ENCODE measurements at regions not wholly inside any gene's neighbourhood (a gene's known extent, or its start where the extent isn't known, plus 50 kb on each side); places are given as distances from the start of the nearest gene placed in this dataset.

DNA sequence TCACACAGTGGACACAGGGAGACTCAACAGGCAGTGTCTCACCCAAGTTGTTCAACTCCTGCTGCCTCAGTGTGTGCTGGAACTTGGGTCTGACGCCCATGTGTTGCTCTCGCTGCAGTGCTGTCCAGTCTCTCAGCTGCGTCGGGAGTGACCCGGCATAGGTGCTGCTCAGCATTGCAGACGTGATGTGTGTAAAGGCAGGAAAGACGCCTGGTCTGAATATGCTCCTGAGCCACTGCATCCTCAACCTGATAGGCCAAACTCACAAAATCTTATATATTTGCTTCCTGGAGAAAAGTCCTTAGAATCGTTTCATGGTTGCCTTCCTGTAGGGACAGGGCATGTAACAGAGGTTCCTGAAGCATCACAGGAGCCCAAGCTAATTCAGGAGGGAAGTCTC lies 152.9 kb downstream of the INSIG2 start:
- DNase-seq, result no peak
- H3K27ac ChIP-seq (ENCODE audit: insufficient read depth, low read length, poor library complexity, severe bottlenecking), result no peak overlapping the region
- no peak for ATAC-seq (ENCODE audit: low read depth in 2 of 2)
- H3K4me1 Mint-ChIP-seq, result no peaks in the 10 kb centered on the region
- no peak overlapping the region for H3K27ac Mint-ChIP-seq
- peaks cover 0 to 9% (median 1%) of the 10 kb centered on the region in 7 donors for H3K9me3 Mint-ChIP-seq
- peaks cover 13% of the 10 kb centered on the region for H3K27me3 Mint-ChIP-seq
- H3K4me3 Mint-ChIP-seq, result no peak overlapping the region
- H3K36me3 Mint-ChIP-seq, result no peaks in the 10 kb centered on the region
- no peaks in the 10 kb centered on the region for H3K27me3 ChIP-seq (ENCODE audit: control insufficient read depth, insufficient read depth, low read length)
- H3K36me3 ChIP-seq (ENCODE audit: control insufficient read depth, insufficient read depth, low read length), result no peaks in the 10 kb centered on the region
- peaks cover 0 to 8% of the 10 kb centered on the region in 2 experiments for H3K9me3 ChIP-seq (ENCODE audit: control insufficient read depth in 2 of 2, low read length in 2 of 2)
- no peaks in the 10 kb centered on the region for H3K4me1 ChIP-seq (ENCODE audit: control insufficient read depth, insufficient read depth, low read length, poor library complexity, severe bottlenecking)
- H3K4me3 ChIP-seq (ENCODE audit: low read depth, low read length), result no peak overlapping the region

GRCh38 chr2:118240276-118240675 lies 152.0 kb downstream of the INSIG2 start:
- Histone ChIP-seq H3K27me3 (ENCODE audit: control insufficient read depth, insufficient read depth, low read length) (no peaks in the 10 kb centered on the region), H3K4me1 (ENCODE audit: control insufficient read depth, insufficient read depth, low read length, poor library complexity, severe bottlenecking) (no peaks in the 10 kb centered on the region), H3K36me3 (ENCODE audit: control insufficient read depth, insufficient read depth, low read length) (no peaks in the 10 kb centered on the region), H3K4me3 (ENCODE audit: low read depth, low read length) (no peak overlapping the region), H3K27ac (ENCODE audit: insufficient read depth, low read length, poor library complexity, severe bottlenecking) (no peak overlapping the region), H3K9me3 (ENCODE audit: control insufficient read depth in 2 of 2, low read length in 2 of 2) (peaks cover 0 to 8% of the 10 kb centered on the region in 2 experiments)
- Mint-ChIP-seq H3K36me3 (no peaks in the 10 kb centered on the region), H3K4me3 (no peak overlapping the region), H3K27me3 (peaks cover 9% of the 10 kb centered on the region), H3K9me3 (peaks cover 0 to 9% (median 1%) of the 10 kb centered on the region in 7 donors), H3K27ac (no peak overlapping the region), H3K4me1 (no peaks in the 10 kb centered on the region)
- DNase-seq (no peak), ATAC-seq (ENCODE audit: low read depth in 2 of 2) (no peak)

- H3K4me1 Mint-ChIP-seq, result no peaks in the 10 kb centered on the region
- no peak for ATAC-seq (ENCODE audit: low read depth in 2 of 2)
- DNase-seq, result no peak
- peaks cover 0 to 9% (median 1%) of the 10 kb centered on the region in 7 donors for H3K9me3 Mint-ChIP-seq
- H3K36me3 Mint-ChIP-seq, result no peaks in the 10 kb centered on the region
- peaks cover 9% of the 10 kb centered on the region for H3K27me3 Mint-ChIP-seq
- no peak overlapping the region for H3K4me3 ChIP-seq (ENCODE audit: low read depth, low read length)
- no peaks in the 10 kb centered on the region for H3K27me3 ChIP-seq (ENCODE audit: control insufficient read depth, insufficient read depth, low read length)
- H3K4me3 Mint-ChIP-seq, result no peak overlapping the region
- H3K27ac ChIP-seq (ENCODE audit: insufficient read depth, low read length, poor library complexity, severe bottlenecking), result no peak overlapping the region
- H3K9me3 ChIP-seq (ENCODE audit: control insufficient read depth in 2 of 2, low read length in 2 of 2), result peaks cover 0 to 8% of the 10 kb centered on the region in 2 experiments
- H3K27ac Mint-ChIP-seq, result no peak overlapping the region
- no peaks in the 10 kb centered on the region for H3K4me1 ChIP-seq (ENCODE audit: control insufficient read depth, insufficient read depth, low read length, poor library complexity, severe bottlenecking)
- H3K36me3 ChIP-seq (ENCODE audit: control insufficient read depth, insufficient read depth, low read length), result no peaks in the 10 kb centered on the region
Observed at GRCh38 chr2:118239284-118239683, 151.0 kb downstream of the INSIG2 start.

DNA sequence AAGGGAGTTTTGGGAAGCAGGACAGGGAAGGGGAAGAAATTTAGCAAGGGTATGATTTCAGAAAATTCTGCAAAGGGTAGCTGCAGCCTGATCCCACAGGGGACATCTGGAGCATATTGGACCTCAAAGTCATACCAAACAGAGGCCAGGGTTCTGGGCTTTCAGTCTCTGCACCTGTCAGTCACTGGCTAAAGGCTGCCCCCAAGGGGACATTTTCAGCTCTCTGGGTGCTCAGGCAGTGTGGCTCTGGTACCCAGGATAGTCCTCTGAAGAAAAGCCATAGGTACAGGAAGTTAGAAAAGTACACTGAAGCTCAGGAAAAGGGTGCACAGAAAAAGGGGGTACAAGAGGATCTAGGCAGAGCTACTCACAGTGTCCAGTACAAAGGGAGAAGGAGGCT lies 149.2 kb downstream of the INSIG2 start:
- Mint-ChIP-seq H3K27ac (no peak overlapping the region), H3K36me3 (no peaks in the 10 kb centered on the region), H3K9me3 (peaks cover 0 to 9% (median 4%) of the 10 kb centered on the region in 7 donors), H3K4me1 (no peaks in the 10 kb centered on the region), H3K27me3 (peaks cover 9% of the 10 kb centered on the region), H3K4me3 (no peak overlapping the region)
- ATAC-seq (ENCODE audit: low read depth in 2 of 2) (no peak), DNase-seq (no peak)
- Histone ChIP-seq H3K4me3 (ENCODE audit: low read depth, low read length) (no peak overlapping the region), H3K4me1 (ENCODE audit: control insufficient read depth, insufficient read depth, low read length, poor library complexity, severe bottlenecking) (no peaks in the 10 kb centered on the region), H3K36me3 (ENCODE audit: control insufficient read depth, insufficient read depth, low read length) (no peaks in the 10 kb centered on the region), H3K9me3 (ENCODE audit: control insufficient read depth in 2 of 2, low read length in 2 of 2) (peaks cover 0 to 8% of the 10 kb centered on the region in 2 experiments), H3K27ac (ENCODE audit: insufficient read depth, low read length, poor library complexity, severe bottlenecking) (no peak overlapping the region), H3K27me3 (ENCODE audit: control insufficient read depth, insufficient read depth, low read length) (no peaks in the 10 kb centered on the region)

- Histone ChIP-seq H3K36me3 (ENCODE audit: control insufficient read depth, insufficient read depth, low read length) (no peaks in the 10 kb centered on the region), H3K27ac (ENCODE audit: insufficient read depth, low read length, poor library complexity, severe bottlenecking) (no peak overlapping the region), H3K4me3 (ENCODE audit: low read depth, low read length) (no peak overlapping the region), H3K9me3 (ENCODE audit: control insufficient read depth in 2 of 2, low read length in 2 of 2) (no peaks in the 10 kb centered on the region), H3K4me1 (ENCODE audit: control insufficient read depth, insufficient read depth, low read length, poor library complexity, severe bottlenecking) (no peaks in the 10 kb centered on the region), H3K27me3 (ENCODE audit: control insufficient read depth, insufficient read depth, low read length) (peaks cover 10% of the 10 kb centered on the region)
- no peak overlapping the region for H3K4me3 Mint-ChIP-seq
- H3K36me3 Mint-ChIP-seq, result no peaks in the 10 kb centered on the region
- DNase-seq (no peak), ATAC-seq (ENCODE audit: low read depth in 2 of 2) (no peak)
- H3K27ac Mint-ChIP-seq, result no peak overlapping the region
- peaks cover 0 to 7% (median 0%) of the 10 kb centered on the region in 7 donors for H3K9me3 Mint-ChIP-seq
- no peaks in the 10 kb centered on the region for H3K4me1 Mint-ChIP-seq
- peaks cover 7% of the 10 kb centered on the region for H3K27me3 Mint-ChIP-seq
Observed at GRCh38 chr2:118232796-118233195, 144.5 kb downstream of the INSIG2 start.

DNA sequence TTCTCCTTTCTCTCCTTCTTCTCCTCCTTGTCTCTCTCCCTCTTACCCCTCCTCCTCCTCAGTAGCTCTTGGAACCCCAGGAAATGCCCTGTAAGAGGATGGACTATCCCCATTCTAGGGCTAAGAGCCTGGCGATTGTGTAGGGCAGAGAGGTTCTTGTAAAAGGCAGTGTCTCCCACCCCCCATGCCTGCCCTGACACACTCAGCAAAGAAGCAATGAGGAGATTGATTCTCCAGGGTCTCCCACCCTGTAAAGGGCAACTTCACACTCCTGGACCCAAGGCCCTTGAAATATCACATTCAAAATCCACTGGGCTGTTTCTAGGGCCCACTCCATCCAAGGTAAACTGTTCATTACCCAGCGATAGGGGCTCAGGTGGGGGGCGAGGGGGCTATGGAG lies 144.1 kb downstream of the INSIG2 start:
- no peaks in the 10 kb centered on the region for H3K36me3 ChIP-seq (ENCODE audit: control insufficient read depth, insufficient read depth, low read length)
- peaks cover 0 to 7% (median 0%) of the 10 kb centered on the region in 7 donors for H3K9me3 Mint-ChIP-seq
- no peaks in the 10 kb centered on the region for H3K4me1 Mint-ChIP-seq
- DNase-seq (no peak), ATAC-seq (ENCODE audit: low read depth in 2 of 2) (no peak)
- peaks cover 13% of the 10 kb centered on the region for H3K27me3 ChIP-seq (ENCODE audit: control insufficient read depth, insufficient read depth, low read length)
- no peaks in the 10 kb centered on the region for H3K9me3 ChIP-seq (ENCODE audit: control insufficient read depth in 2 of 2, low read length in 2 of 2)
- no peak overlapping the region for H3K27ac ChIP-seq (ENCODE audit: insufficient read depth, low read length, poor library complexity, severe bottlenecking)
- no peak overlapping the region for H3K27ac Mint-ChIP-seq
- no peaks in the 10 kb centered on the region for H3K36me3 Mint-ChIP-seq
- peaks cover 11% of the 10 kb centered on the region for H3K27me3 Mint-ChIP-seq
- H3K4me3 ChIP-seq (ENCODE audit: low read depth, low read length), result no peak overlapping the region
- no peaks in the 10 kb centered on the region for H3K4me1 ChIP-seq (ENCODE audit: control insufficient read depth, insufficient read depth, low read length, poor library complexity, severe bottlenecking)
- H3K4me3 Mint-ChIP-seq, result no peak overlapping the region

- Histone ChIP-seq H3K9me3 (ENCODE audit: control insufficient read depth in 2 of 2, low read length in 2 of 2) (no peaks in the 10 kb centered on the region), H3K4me3 (ENCODE audit: low read depth, low read length) (no peak overlapping the region), H3K36me3 (ENCODE audit: control insufficient read depth, insufficient read depth, low read length) (no peaks in the 10 kb centered on the region), H3K27me3 (ENCODE audit: control insufficient read depth, insufficient read depth, low read length) (peaks cover 15% of the 10 kb centered on the region), H3K4me1 (ENCODE audit: control insufficient read depth, insufficient read depth, low read length, poor library complexity, severe bottlenecking) (no peaks in the 10 kb centered on the region), H3K27ac (ENCODE audit: insufficient read depth, low read length, poor library complexity, severe bottlenecking) (no peak overlapping the region)
- no peaks in the 10 kb centered on the region for H3K36me3 Mint-ChIP-seq
- no peak overlapping the region for H3K27ac Mint-ChIP-seq
- ATAC-seq (ENCODE audit: low read depth in 2 of 2) (no peak), DNase-seq (no peak)
- no peaks in the 10 kb centered on the region for H3K4me1 Mint-ChIP-seq
- peaks cover 17% of the 10 kb centered on the region for H3K27me3 Mint-ChIP-seq
- no peak overlapping the region for H3K4me3 Mint-ChIP-seq
- H3K9me3 Mint-ChIP-seq, result peaks cover 0 to 6% (median 0%) of the 10 kb centered on the region in 7 donors
Observed at GRCh38 chr2:118231759-118232158, 143.5 kb downstream of the INSIG2 start.

DNA sequence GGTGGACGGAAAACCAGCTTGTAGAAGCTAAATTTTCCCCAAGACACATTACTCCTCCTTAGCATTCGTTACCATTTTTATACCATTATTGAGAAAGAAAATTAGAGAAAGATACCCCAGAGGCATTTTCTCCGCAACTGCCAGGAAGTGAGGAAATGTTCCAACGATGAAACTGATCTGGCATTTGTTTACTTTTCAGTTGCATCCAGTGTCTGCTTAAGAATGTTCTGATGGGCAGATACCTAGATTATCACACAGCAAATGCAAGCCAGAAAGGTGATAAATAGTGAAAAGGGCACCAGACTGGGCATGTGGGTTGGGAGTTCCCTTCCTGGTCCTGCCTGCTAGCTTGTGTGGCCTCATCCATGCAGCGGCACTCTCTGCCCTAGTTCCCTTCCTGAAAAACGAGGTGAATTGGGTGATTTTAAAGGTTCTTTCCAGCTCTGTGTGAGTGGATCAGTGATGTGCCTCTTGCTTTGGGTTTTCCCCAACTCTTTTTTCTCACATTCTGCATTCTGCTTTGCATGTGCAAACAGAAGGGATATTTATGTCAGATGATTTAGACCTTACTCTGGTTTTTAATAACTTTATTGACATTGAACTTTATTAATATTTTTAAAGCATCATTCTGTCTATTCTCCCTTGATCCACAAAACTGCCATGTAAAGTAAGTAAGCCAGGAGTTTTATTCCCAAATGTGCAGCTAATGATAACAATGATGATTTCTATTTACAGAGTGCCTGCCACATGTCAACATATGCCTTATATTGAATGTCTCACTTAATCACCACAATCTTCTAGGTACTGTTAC lies 139.6 kb downstream of the INSIG2 start:
- Mint-ChIP-seq H3K4me3 (peak overlapping the region in 1 of 4 donors; percentile 29), H3K27me3 (peaks cover 52% of the 10 kb centered on the region), H3K27ac (no peak overlapping the region), H3K36me3 (peaks cover 3% of the 10 kb centered on the region), H3K4me1 (peaks cover 0 to 22% (median 6%) of the 10 kb centered on the region in 4 donors), H3K9me3 (peaks cover 0 to 3% (median 0%) of the 10 kb centered on the region in 7 donors)
- H3K9me3 ChIP-seq (ENCODE audit: control insufficient read depth in 2 of 2, low read length in 2 of 2), result no peaks in the 10 kb centered on the region
- no peaks in the 10 kb centered on the region for H3K36me3 ChIP-seq (ENCODE audit: control insufficient read depth, insufficient read depth, low read length)
- H3K4me1 ChIP-seq (ENCODE audit: control insufficient read depth, insufficient read depth, low read length, poor library complexity, severe bottlenecking), result peaks cover 13% of the 10 kb centered on the region
- H3K27ac ChIP-seq (ENCODE audit: insufficient read depth, low read length, poor library complexity, severe bottlenecking), result no peak overlapping the region
- no peak for ATAC-seq (ENCODE audit: low read depth in 2 of 2)
- DNase-seq, result no peak
- H3K27me3 ChIP-seq (ENCODE audit: control insufficient read depth, insufficient read depth, low read length), result peaks cover 40% of the 10 kb centered on the region
- no peak overlapping the region for H3K4me3 ChIP-seq (ENCODE audit: low read depth, low read length)
